B cell (primary cell): ENCODE measurements at regions not wholly inside any gene's neighbourhood (a gene's known extent, or its start where the extent isn't known, plus 50 kb on each side); places are given as distances from the start of the nearest gene placed in this dataset.

Experiments
- ATAC-seq: fragments of 200-7000 bp; cut with Tn5 transposase; one replicate; pipeline ENCODE4 v1.10.0; 2021; ENCODE audit warnings: low read depth, mild to moderate bottlenecking, moderate number of reproducible peaks, moderate library complexity
- CTCF ChIA-PET: fragments of 350-600 bp; sonication (Branson Sonifier 250); formaldehyde crosslinking; loops from one replicate; lab custom pipeline; 2021; ENCODE audit warnings: antibody characterized with exemption, inconsistent platforms; lab: Charles Lee
- POLR2A ChIA-PET: fragments of 350-600 bp; sonication (Branson Sonifier 250); formaldehyde crosslinking; loops from one replicate; lab custom pipeline; 2021; ENCODE audit warnings: antibody characterized with exemption; lab: Charles Lee
- DNase-seq: peaks from one replicate; pipeline ENCODE4 v3.0.0; 2013
- H2AFZ ChIP-seq: 2 replicates; pipeline ENCODE4 v1.6.1; 2012; ENCODE audit warnings: mild to moderate bottlenecking, low read depth, low read length; ENCODE audit not compliant: insufficient read depth, poor library complexity, severe bottlenecking
- H3K27ac ChIP-seq, 2 donors: 1 replicate in 1 of 2; 2 replicates in 1 of 2; pipeline ENCODE4 v1.5.1; 2012 to 2013; ENCODE audit warnings: low read length in 2 of 2, mild to moderate bottlenecking in 2 of 2, moderate library complexity in 1 of 2
- H3K27me3 ChIP-seq, 4 experiments: fragments of 200-600 bp in 1 of 4; sonication (generic) in 1 of 4; replicated peaks in 1 of 4; 1 replicate in 2 of 4; 2 replicates in 2 of 4; pipeline versions ENCODE4 v1.6.1 to v1.7.0; 2013 to 2016; ENCODE audit warnings: low read length in 3 of 4, mild to moderate bottlenecking in 2 of 4, mixed read lengths in 1 of 4, moderate library complexity in 1 of 4; ENCODE audit not compliant: insufficient read depth in 4 of 4, control insufficient read depth in 3 of 4; ENCODE audit errors: control extremely low read depth in 1 of 4
- H3K36me3 ChIP-seq, 2 experiments: replicated peaks in 1 of 2; 1 replicate in 1 of 2; 2 replicates in 1 of 2; pipeline versions ENCODE4 v1.6.1 to v1.7.1; 2013; ENCODE audit warnings: low read length in 1 of 2; ENCODE audit not compliant: insufficient read depth in 2 of 2, control insufficient read depth in 1 of 2; ENCODE audit errors: control extremely low read depth in 1 of 2, extremely low read depth in 1 of 2
- H3K4me1 ChIP-seq, 2 donors: fragments of 200-600 bp in 1 of 2; sonication (generic) in 1 of 2; 1 replicate in 1 of 2; 2 replicates in 1 of 2; pipeline versions ENCODE4 v1.5.1 to v1.6.1; 2013 to 2017; ENCODE audit warnings: low read length in 2 of 2; ENCODE audit not compliant: control insufficient read depth in 2 of 2, insufficient read depth in 2 of 2
- H3K4me2 ChIP-seq: replicated peaks from 2 replicates; pipeline ENCODE3; 2012; ENCODE audit warnings: mild to moderate bottlenecking, low read depth, low read length; ENCODE audit not compliant: poor library complexity, severe bottlenecking
- H3K4me3 ChIP-seq, 5 experiments: fragments of 200-600 bp in 1 of 5; sonication (generic) in 1 of 5; 1 replicate in 3 of 5; 2 replicates in 2 of 5; pipeline versions ENCODE4 v1.5.1 to v1.7.0; 2011 to 2016; ENCODE audit warnings: low read length in 4 of 5, mild to moderate bottlenecking in 4 of 5, low read depth in 2 of 5, control low read depth in 1 of 5, moderate library complexity in 1 of 5; ENCODE audit not compliant: insufficient read depth in 1 of 5; ENCODE audit errors: control extremely low read depth in 1 of 5, extremely low read depth in 1 of 5
- H3K79me2 ChIP-seq: fragments of 200-600 bp; sonication (generic); one replicate; pipeline ENCODE4 v1.6.0; 2016; ENCODE audit warnings: low read length; ENCODE audit not compliant: control insufficient read depth, insufficient read depth
- H3K9ac ChIP-seq: fragments of 200-600 bp; sonication (generic); 2 replicates; pipeline ENCODE4 v1.6.1; 2017; ENCODE audit warnings: mild to moderate bottlenecking, low read length, moderate library complexity
- H3K9me3 ChIP-seq, 3 donors: one replicate each; pipeline versions ENCODE4 v1.6.1 to v1.7.1; 2013; ENCODE audit warnings: low read length in 2 of 3; ENCODE audit not compliant: control insufficient read depth in 2 of 3, insufficient read depth in 1 of 3; ENCODE audit errors: control extremely low read depth in 1 of 3
- H4K20me1 ChIP-seq: 2 replicates; pipeline ENCODE4 v1.6.0; 2012; ENCODE audit warnings: mild to moderate bottlenecking, low read length; ENCODE audit not compliant: insufficient read depth, control insufficient read depth, poor library complexity, severe bottlenecking
- H3K27ac Mint-ChIP-seq: one replicate; pipeline ENCODE4 v1.8.0; 2021; ENCODE audit warnings: mixed read lengths
- H3K27me3 Mint-ChIP-seq: one replicate; pipeline ENCODE4 v1.8.0; 2021; ENCODE audit warnings: mixed read lengths
- H3K4me1 Mint-ChIP-seq: one replicate; pipeline ENCODE4 v1.8.0; 2021; ENCODE audit warnings: mixed read lengths
- H3K4me3 Mint-ChIP-seq: one replicate; pipeline ENCODE4 v1.8.0; 2021; ENCODE audit warnings: mixed read lengths
- H3K9me3 Mint-ChIP-seq: one replicate; pipeline ENCODE4 v1.8.0; 2022; ENCODE audit warnings: mixed read lengths; ENCODE audit not compliant: insufficient read depth
- EZH2 ChIP-seq: IDR thresholded peaks from 2 replicates; pipeline ENCODE4 v1.6.1; 2012; ENCODE audit warnings: borderline replicate concordance, low read depth, mild to moderate bottlenecking, moderate library complexity, low read length; ENCODE audit not compliant: insufficient read depth, poor library complexity, severe bottlenecking
- WGBS: methylation state at CpG from one replicate; pipeline ENCODE4 v1.1.5; 2013; ENCODE audit warnings: missing lambda C conversion rate; ENCODE audit not compliant: insufficient coverage; 5-methylcytosine and 5-hydroxymethylcytosine counted together
- intact Hi-C: fragments of 100-400 bp; cut with micrococcal nuclease; formaldehyde crosslinking; loops from one replicate; pipeline ENCODE4 v1.10.0; 2022
- TF ChIP-seq, protein P1 (sequence below): fragments of 200-600 bp; IDR thresholded peaks from one replicate; pipeline ENCODE4 v1.8.0; 2022; ENCODE audit warnings: antibody characterized with exemption, mild to moderate bottlenecking

DNA sequence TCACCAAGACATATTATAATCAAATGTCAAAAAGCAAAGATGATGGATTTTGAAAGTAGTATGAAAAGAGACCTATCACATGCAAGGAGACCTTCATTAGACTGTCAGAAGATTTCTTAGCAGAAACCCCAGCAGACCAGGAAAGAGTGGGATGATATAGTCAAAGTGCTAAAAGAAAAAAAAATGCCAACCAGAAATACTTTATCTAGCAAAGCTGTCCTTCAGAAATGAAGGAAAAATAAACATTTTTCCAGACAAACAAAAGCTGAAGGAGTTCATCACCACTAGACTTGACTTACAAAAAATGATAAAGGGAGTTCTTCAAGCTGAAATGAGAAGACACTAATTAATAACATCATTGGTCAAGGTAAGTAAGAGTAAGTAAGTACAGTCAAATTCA, 251.2 kb upstream of the SASH1 start:
- H3K27ac Mint-ChIP-seq, result no peak overlapping the region
- POLR2A ChIA-PET, result no interaction called here
- H3K79me2 ChIP-seq, result no peaks in the 10 kb centered on the region

DNA sequence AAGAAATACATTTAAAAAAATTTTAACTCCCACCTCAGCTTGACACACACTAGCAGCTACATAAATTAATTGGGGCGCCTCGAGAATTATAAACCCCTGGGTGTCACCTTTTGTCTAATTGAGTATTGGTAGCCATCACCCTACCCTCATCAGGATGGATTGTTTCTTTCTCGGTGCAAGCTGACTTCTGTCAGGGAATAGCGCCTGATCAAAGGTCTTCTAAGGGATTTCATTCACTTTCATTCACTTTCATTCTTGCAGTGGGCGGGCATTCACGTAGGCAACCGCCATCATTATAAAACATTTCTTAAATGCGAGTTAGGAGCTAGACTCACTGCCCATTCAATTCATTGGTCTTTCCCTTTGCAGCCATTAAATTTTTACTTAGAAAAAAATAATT, 239.2 kb upstream of the SASH1 start:
- Histone ChIP-seq H3K79me2 (no peaks in the 10 kb centered on the region), H3K9me3 (no peaks in the 10 kb centered on the region), H3K36me3 (no peaks in the 10 kb centered on the region), H2AFZ (no peak overlapping the region), H3K4me2 (no peak overlapping the region), H4K20me1 (no peaks in the 10 kb centered on the region), H3K27ac (no peak overlapping the region), H3K27me3 (no peaks in the 10 kb centered on the region), H3K9ac (no peak overlapping the region), H3K4me1 (no peaks in the 10 kb centered on the region), H3K4me3 (no peak overlapping the region)
- no peaks in the 10 kb centered on the region for H3K4me1 Mint-ChIP-seq
- ChIA-PET POLR2A (no interaction called here), CTCF (no interaction called here)
- H3K27ac Mint-ChIP-seq, result no peak overlapping the region
- no peak overlapping the region for H3K4me3 Mint-ChIP-seq
- ATAC-seq (no peak), DNase-seq (no peak)
- intact Hi-C loops, result no loop called here
- WGBS, result 97% methylated on average over 6 of the region's 8 CpGs
- TF ChIP-seq EZH2, result no peak
- TF ChIP-seq, protein P1, sequence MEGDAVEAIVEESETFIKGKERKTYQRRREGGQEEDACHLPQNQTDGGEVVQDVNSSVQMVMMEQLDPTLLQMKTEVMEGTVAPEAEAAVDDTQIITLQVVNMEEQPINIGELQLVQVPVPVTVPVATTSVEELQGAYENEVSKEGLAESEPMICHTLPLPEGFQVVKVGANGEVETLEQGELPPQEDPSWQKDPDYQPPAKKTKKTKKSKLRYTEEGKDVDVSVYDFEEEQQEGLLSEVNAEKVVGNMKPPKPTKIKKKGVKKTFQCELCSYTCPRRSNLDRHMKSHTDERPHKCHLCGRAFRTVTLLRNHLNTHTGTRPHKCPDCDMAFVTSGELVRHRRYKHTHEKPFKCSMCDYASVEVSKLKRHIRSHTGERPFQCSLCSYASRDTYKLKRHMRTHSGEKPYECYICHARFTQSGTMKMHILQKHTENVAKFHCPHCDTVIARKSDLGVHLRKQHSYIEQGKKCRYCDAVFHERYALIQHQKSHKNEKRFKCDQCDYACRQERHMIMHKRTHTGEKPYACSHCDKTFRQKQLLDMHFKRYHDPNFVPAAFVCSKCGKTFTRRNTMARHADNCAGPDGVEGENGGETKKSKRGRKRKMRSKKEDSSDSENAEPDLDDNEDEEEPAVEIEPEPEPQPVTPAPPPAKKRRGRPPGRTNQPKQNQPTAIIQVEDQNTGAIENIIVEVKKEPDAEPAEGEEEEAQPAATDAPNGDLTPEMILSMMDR, result no peak
- H3K27me3 Mint-ChIP-seq, result no peaks in the 10 kb centered on the region
- H3K9me3 Mint-ChIP-seq, result no peaks in the 10 kb centered on the region

More for the DNA sequence above, 251.2 kb upstream of the SASH1 start:
- Histone ChIP-seq H3K4me2 (no peak overlapping the region), H4K20me1 (no peaks in the 10 kb centered on the region), H3K27ac (no peak overlapping the region), H3K9ac (no peak overlapping the region), H3K36me3 (no peaks in the 10 kb centered on the region), H2AFZ (no peak overlapping the region), H3K27me3 (no peaks in the 10 kb centered on the region), H3K4me3 (no peak overlapping the region), H3K4me1 (no peaks in the 10 kb centered on the region), H3K9me3 (peaks cover 0 to 9% (median 0%) of the 10 kb centered on the region in 3 donors)
- peaks cover 5% of the 10 kb centered on the region for H3K27me3 Mint-ChIP-seq
- peaks cover 2% of the 10 kb centered on the region for H3K9me3 Mint-ChIP-seq
- DNase-seq, result no peak
- H3K4me3 Mint-ChIP-seq, result no peak overlapping the region
- TF ChIP-seq, protein P1, result no peak
- TF ChIP-seq EZH2, result no peak
- no peak for ATAC-seq
- CTCF ChIA-PET, result no interaction called here
- H3K4me1 Mint-ChIP-seq, result no peaks in the 10 kb centered on the region
- intact Hi-C loops, result no loop called here
